ENCODE measurements at regions not wholly inside any gene's neighbourhood (a gene's known extent, or its start where the extent isn't known, plus 50 kb on each side); places are given as distances from the start of the nearest gene placed in this dataset.

DNA sequence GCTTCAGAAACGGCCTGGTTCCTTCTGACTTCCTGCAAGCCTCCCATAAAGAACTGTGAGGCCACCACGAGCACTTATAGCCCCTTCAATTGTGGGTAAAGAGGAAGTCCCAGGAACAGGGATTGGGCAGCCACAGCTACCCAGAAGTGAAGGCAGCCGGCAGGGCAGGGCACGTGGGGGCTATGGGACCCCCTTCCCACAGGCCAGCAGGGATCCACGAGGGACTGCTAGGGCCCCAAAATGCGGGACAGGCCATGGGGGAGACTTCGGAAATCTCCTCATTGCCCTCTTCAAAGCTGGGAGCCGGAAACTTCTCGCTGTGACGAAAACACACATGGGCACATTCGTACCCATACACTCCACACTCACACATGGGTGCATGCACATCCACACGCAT, 196.1 kb upstream of the SALL3 start:
- TF ChIP-seq POLR2AphosphoS5 (IDR thresholded peaks at IDR 0.05): no peak
- TF ChIP-seq, protein P1, sequence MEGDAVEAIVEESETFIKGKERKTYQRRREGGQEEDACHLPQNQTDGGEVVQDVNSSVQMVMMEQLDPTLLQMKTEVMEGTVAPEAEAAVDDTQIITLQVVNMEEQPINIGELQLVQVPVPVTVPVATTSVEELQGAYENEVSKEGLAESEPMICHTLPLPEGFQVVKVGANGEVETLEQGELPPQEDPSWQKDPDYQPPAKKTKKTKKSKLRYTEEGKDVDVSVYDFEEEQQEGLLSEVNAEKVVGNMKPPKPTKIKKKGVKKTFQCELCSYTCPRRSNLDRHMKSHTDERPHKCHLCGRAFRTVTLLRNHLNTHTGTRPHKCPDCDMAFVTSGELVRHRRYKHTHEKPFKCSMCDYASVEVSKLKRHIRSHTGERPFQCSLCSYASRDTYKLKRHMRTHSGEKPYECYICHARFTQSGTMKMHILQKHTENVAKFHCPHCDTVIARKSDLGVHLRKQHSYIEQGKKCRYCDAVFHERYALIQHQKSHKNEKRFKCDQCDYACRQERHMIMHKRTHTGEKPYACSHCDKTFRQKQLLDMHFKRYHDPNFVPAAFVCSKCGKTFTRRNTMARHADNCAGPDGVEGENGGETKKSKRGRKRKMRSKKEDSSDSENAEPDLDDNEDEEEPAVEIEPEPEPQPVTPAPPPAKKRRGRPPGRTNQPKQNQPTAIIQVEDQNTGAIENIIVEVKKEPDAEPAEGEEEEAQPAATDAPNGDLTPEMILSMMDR (IDR thresholded peaks at IDR 0.05): no peak
